ENCODE measurements at regions not wholly inside any gene's neighbourhood (a gene's known extent, or its start where the extent isn't known, plus 50 kb on each side); places are given as distances from the start of the nearest gene placed in this dataset.

DNA sequence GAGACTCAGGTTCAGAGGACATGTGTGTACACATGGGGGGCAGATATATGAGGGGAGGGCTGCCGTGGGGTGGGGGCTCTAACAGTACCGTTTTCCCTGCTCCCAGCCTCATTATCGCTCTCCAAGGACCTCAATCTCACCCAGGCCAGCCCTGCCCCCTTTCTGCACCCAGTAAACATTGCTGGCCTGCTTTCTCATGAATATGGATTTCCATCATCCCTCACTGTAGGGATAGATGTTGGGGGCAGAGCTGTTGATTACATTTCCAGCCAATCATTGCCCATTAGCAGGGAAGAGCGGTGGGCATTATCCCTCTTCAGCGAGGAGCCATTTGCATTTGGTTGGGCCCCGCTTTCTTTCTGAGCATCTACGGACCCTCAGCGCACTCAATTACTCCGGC lies 273.8 kb downstream of the RPS6KC1 start:
- Histone ChIP-seq H3K27me3 (ENCODE audit: insufficient read depth, low read length) (no peaks in the 10 kb centered on the region), H4K20me1 (ENCODE audit: insufficient read depth, low read length) (no peaks in the 10 kb centered on the region), H3K4me2 (ENCODE audit: low read length) (no peak overlapping the region), H3K36me3 (ENCODE audit: insufficient read depth, low read length) (no peaks in the 10 kb centered on the region), H3K79me2 (ENCODE audit: insufficient read depth, low read length) (no peaks in the 10 kb centered on the region), H3K9ac (ENCODE audit: low read length) (no peak overlapping the region), H3K9me2 (ENCODE audit: low read depth, low read length) (no peaks in the 10 kb centered on the region), H3F3A (ENCODE audit: insufficient read depth, low read length) (no peaks in the 10 kb centered on the region), H3K27ac (ENCODE audit: low read depth, low read length, poor library complexity, severe bottlenecking) (no peak overlapping the region), H3K9me3 (ENCODE audit: low read length) (no peaks in the 10 kb centered on the region), H3K4me3 (ENCODE audit: low read depth, low read length, poor library complexity, severe bottlenecking) (no peak overlapping the region), H2AFZ (ENCODE audit: low read length) (no peak overlapping the region), H3K4me1 (ENCODE audit: insufficient read depth, low read length, severe bottlenecking) (no peaks in the 10 kb centered on the region)
- TF ChIP-seq, protein P1, sequence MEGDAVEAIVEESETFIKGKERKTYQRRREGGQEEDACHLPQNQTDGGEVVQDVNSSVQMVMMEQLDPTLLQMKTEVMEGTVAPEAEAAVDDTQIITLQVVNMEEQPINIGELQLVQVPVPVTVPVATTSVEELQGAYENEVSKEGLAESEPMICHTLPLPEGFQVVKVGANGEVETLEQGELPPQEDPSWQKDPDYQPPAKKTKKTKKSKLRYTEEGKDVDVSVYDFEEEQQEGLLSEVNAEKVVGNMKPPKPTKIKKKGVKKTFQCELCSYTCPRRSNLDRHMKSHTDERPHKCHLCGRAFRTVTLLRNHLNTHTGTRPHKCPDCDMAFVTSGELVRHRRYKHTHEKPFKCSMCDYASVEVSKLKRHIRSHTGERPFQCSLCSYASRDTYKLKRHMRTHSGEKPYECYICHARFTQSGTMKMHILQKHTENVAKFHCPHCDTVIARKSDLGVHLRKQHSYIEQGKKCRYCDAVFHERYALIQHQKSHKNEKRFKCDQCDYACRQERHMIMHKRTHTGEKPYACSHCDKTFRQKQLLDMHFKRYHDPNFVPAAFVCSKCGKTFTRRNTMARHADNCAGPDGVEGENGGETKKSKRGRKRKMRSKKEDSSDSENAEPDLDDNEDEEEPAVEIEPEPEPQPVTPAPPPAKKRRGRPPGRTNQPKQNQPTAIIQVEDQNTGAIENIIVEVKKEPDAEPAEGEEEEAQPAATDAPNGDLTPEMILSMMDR (IDR thresholded peaks at IDR 0.05; ENCODE audit: low read length) = no peak
- no peak for TF ChIP-seq EZH2 (IDR thresholded peaks at IDR 0.05; ENCODE audit: borderline replicate concordance, low read length)

DNA sequence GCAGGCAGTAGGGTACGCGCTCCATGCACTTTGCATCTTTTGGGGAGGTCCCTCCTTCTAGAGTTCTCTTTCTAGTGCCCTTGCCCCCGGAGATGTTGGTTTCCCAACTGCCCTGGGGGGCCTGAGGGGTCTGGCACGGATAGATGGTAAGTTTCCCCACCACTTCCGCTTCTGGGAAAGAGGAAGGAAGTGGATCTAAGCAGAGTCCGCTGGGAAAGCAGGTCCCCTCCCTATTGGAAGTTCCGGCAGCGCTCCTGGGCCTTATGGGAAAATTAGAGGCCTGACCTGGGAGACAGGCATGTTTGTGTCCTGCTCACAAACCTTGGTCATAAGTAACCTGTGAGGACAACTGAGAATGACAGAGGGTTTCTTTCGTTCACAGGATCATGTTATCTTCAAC lies 274.4 kb downstream of the RPS6KC1 start:
- no peaks in the 10 kb centered on the region for H3F3A ChIP-seq (ENCODE audit: insufficient read depth, low read length)
- H3K36me3 ChIP-seq (ENCODE audit: insufficient read depth, low read length) = no peaks in the 10 kb centered on the region
- H2AFZ ChIP-seq (ENCODE audit: low read length) = no peak overlapping the region
- TF ChIP-seq, protein P1 (IDR thresholded peaks at IDR 0.05; ENCODE audit: low read length) = no peak
- no peak for TF ChIP-seq EZH2 (IDR thresholded peaks at IDR 0.05; ENCODE audit: borderline replicate concordance, low read length)
- H3K9ac ChIP-seq (ENCODE audit: low read length) = no peak overlapping the region
- H3K9me3 ChIP-seq (ENCODE audit: low read length) = no peaks in the 10 kb centered on the region
- no peak overlapping the region for H3K27ac ChIP-seq (ENCODE audit: low read depth, low read length, poor library complexity, severe bottlenecking)
- H3K4me3 ChIP-seq (ENCODE audit: low read depth, low read length, poor library complexity, severe bottlenecking) = no peak overlapping the region
- H3K4me2 ChIP-seq (ENCODE audit: low read length) = no peak overlapping the region
- no peaks in the 10 kb centered on the region for H3K4me1 ChIP-seq (ENCODE audit: insufficient read depth, low read length, severe bottlenecking)
- no peaks in the 10 kb centered on the region for H3K9me2 ChIP-seq (ENCODE audit: low read depth, low read length)
- H3K27me3 ChIP-seq (ENCODE audit: insufficient read depth, low read length) = no peaks in the 10 kb centered on the region
- H3K79me2 ChIP-seq (ENCODE audit: insufficient read depth, low read length) = no peaks in the 10 kb centered on the region
- no peaks in the 10 kb centered on the region for H4K20me1 ChIP-seq (ENCODE audit: insufficient read depth, low read length)

GRCh38 chr1:213326281-213327016 lies 275.4 kb downstream of the RPS6KC1 start:
- Histone ChIP-seq H4K20me1 (ENCODE audit: insufficient read depth, low read length) (no peaks in the 10 kb centered on the region), H2AFZ (ENCODE audit: low read length) (no peak overlapping the region), H3K4me1 (ENCODE audit: insufficient read depth, low read length, severe bottlenecking) (no peaks in the 10 kb centered on the region), H3K9ac (ENCODE audit: low read length) (no peak overlapping the region), H3K27me3 (ENCODE audit: insufficient read depth, low read length) (no peaks in the 10 kb centered on the region), H3K27ac (ENCODE audit: low read depth, low read length, poor library complexity, severe bottlenecking) (no peak overlapping the region), H3K79me2 (ENCODE audit: insufficient read depth, low read length) (no peaks in the 10 kb centered on the region), H3K9me3 (ENCODE audit: low read length) (no peaks in the 10 kb centered on the region), H3F3A (ENCODE audit: insufficient read depth, low read length) (no peaks in the 10 kb centered on the region), H3K4me3 (ENCODE audit: low read depth, low read length, poor library complexity, severe bottlenecking) (no peak overlapping the region), H3K4me2 (ENCODE audit: low read length) (no peak overlapping the region), H3K36me3 (ENCODE audit: insufficient read depth, low read length) (no peaks in the 10 kb centered on the region), H3K9me2 (ENCODE audit: low read depth, low read length) (no peaks in the 10 kb centered on the region)
- TF ChIP-seq, protein P1 (IDR thresholded peaks at IDR 0.05; ENCODE audit: low read length) = no peak
- no peak for TF ChIP-seq EZH2 (IDR thresholded peaks at IDR 0.05; ENCODE audit: borderline replicate concordance, low read length)

Data from OCI-LY1 (cell line).